ENCODE measurements at regions not wholly inside any gene's neighbourhood (a gene's known extent, or its start where the extent isn't known, plus 50 kb on each side); places are given as distances from the start of the nearest gene placed in this dataset.
A peak's percentile ranks its signal among the peaks of the same experiment; 100 is the strongest.

DNA sequence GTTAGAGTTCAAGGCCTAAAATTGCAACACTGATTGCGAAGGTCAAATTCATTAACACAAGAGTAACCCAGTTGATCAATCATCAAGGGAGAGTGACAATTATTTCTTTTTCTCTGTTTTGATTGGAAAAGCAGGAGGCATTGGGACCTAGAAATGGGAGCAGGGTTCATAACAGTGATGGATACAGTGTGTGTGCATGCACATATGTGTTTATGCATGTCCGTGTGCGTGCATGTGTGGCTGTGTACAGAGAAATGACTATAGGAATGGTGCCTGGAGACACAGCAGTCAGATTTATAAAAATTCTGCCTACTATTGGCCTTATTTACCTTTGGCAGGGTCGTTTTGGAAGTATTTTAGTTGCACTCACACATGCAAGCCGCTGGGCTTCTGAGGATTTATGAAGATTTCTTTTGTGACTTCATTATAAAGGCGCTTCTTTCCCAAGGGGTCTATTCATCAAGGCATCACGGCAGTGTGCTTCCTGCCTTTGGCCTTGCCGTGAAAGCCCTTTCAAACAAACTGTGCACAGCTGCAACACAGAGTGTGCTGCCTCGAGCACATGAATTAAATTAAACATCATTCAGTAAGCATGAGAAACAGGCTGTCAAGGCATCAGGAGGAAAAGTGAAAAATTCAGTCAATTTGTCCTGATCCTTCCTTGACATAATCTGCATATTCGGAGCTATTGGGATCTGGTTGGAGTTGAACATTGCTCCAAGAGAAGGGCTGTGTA lies 122.8 kb upstream of the PUM3 start:
- Histone ChIP-seq H3K36me3 (no peaks in the 10 kb centered on the region), H3K4me2 (no peak overlapping the region)

GRCh38 chr9:2964470-2964869 lies 120.6 kb upstream of the PUM3 start:
- Mint-ChIP-seq H3K27me3 (ENCODE audit: insufficient read depth, low read depth) (no peaks in the 10 kb centered on the region), H3K9me3 (no peaks in the 10 kb centered on the region), H3K27ac (no peak overlapping the region), H3K4me3 (no peak overlapping the region), H3K36me3 (no peaks in the 10 kb centered on the region), H3K4me1 (peaks cover 18% of the 10 kb centered on the region)
- Histone ChIP-seq H3K4me2 (no peak overlapping the region), H3F3A (ENCODE audit: low read depth) (no peaks in the 10 kb centered on the region), H3K79me2 (ENCODE audit: low read depth) (no peaks in the 10 kb centered on the region), H3K36me3 (no peaks in the 10 kb centered on the region), H3K9ac (no peak overlapping the region), H4K20me1 (ENCODE audit: low read depth) (no peaks in the 10 kb centered on the region), H3K27me3 (no peaks in the 10 kb centered on the region), H3K9me3 (ENCODE audit: low read depth) (no peaks in the 10 kb centered on the region), H2AFZ (replicated peaks) (no peak overlapping the region), H3K4me1 (no peaks in the 10 kb centered on the region), H3K4me3 (no peak overlapping the region), H3K27ac (no peak overlapping the region)
- DNase-seq (ENCODE audit: low spot score): no peak
- TF ChIP-seq EZH2 (IDR thresholded peaks at IDR 0.05): no peak
- no peak for TF ChIP-seq EZH2phosphoT487 (IDR thresholded peaks at IDR 0.05)
- TF ChIP-seq CTCF (IDR thresholded peaks at IDR 0.05): no peak

More for the DNA sequence above, 122.8 kb upstream of the PUM3 start:
- no peaks in the 10 kb centered on the region for H4K20me1 ChIP-seq (ENCODE audit: low read depth)
- TF ChIP-seq EZH2phosphoT487 (IDR thresholded peaks at IDR 0.05) (no peak), EZH2 (IDR thresholded peaks at IDR 0.05) (no peak), CTCF (IDR thresholded peaks at IDR 0.05) (no peak)
- peak overlapping the region; percentile 59 for H3K4me3 Mint-ChIP-seq
- no peaks in the 10 kb centered on the region for H3K4me1 ChIP-seq
- H3K9ac ChIP-seq: no peak overlapping the region
- H3K4me3 ChIP-seq: no peak overlapping the region
- H3K79me2 ChIP-seq (ENCODE audit: low read depth): no peaks in the 10 kb centered on the region
- no peak for DNase-seq (ENCODE audit: low spot score)
- H3K27ac ChIP-seq: no peak overlapping the region
- H3K27me3 ChIP-seq: no peaks in the 10 kb centered on the region
- peaks cover 18% of the 10 kb centered on the region for H3K4me1 Mint-ChIP-seq
- peak overlapping the region; percentile 58 for H3K27ac Mint-ChIP-seq
- no peaks in the 10 kb centered on the region for H3K27me3 Mint-ChIP-seq (ENCODE audit: insufficient read depth, low read depth)
- H3F3A ChIP-seq (ENCODE audit: low read depth): no peaks in the 10 kb centered on the region
- no peak overlapping the region for H2AFZ ChIP-seq (replicated peaks)
- H3K9me3 ChIP-seq (ENCODE audit: low read depth): no peaks in the 10 kb centered on the region
- H3K36me3 Mint-ChIP-seq: no peaks in the 10 kb centered on the region
- peaks cover under 1% of the 10 kb centered on the region for H3K9me3 Mint-ChIP-seq

GRCh38 chr9:2963307-2963706 lies 119.4 kb upstream of the PUM3 start:
- Mint-ChIP-seq H3K4me3 (no peak overlapping the region), H3K4me1 (peaks cover 18% of the 10 kb centered on the region), H3K9me3 (no peaks in the 10 kb centered on the region), H3K36me3 (no peaks in the 10 kb centered on the region), H3K27ac (no peak overlapping the region), H3K27me3 (ENCODE audit: insufficient read depth, low read depth) (no peaks in the 10 kb centered on the region)
- Histone ChIP-seq H3K27me3 (no peaks in the 10 kb centered on the region), H3K9ac (no peak overlapping the region), H3K4me1 (no peaks in the 10 kb centered on the region), H3K79me2 (ENCODE audit: low read depth) (no peaks in the 10 kb centered on the region), H3K36me3 (no peaks in the 10 kb centered on the region), H3K27ac (no peak overlapping the region), H3K9me3 (ENCODE audit: low read depth) (no peaks in the 10 kb centered on the region), H3F3A (ENCODE audit: low read depth) (no peaks in the 10 kb centered on the region), H4K20me1 (ENCODE audit: low read depth) (no peaks in the 10 kb centered on the region), H2AFZ (replicated peaks) (no peak overlapping the region), H3K4me3 (no peak overlapping the region), H3K4me2 (no peak overlapping the region)
- no peak for DNase-seq (ENCODE audit: low spot score)
- TF ChIP-seq EZH2 (IDR thresholded peaks at IDR 0.05): no peak
- TF ChIP-seq CTCF (IDR thresholded peaks at IDR 0.05): no peak
- no peak for TF ChIP-seq EZH2phosphoT487 (IDR thresholded peaks at IDR 0.05)
